ENCODE measurements at regions not wholly inside any gene's neighbourhood (a gene's known extent, or its start where the extent isn't known, plus 50 kb on each side); places are given as distances from the start of the nearest gene placed in this dataset.

DNA sequence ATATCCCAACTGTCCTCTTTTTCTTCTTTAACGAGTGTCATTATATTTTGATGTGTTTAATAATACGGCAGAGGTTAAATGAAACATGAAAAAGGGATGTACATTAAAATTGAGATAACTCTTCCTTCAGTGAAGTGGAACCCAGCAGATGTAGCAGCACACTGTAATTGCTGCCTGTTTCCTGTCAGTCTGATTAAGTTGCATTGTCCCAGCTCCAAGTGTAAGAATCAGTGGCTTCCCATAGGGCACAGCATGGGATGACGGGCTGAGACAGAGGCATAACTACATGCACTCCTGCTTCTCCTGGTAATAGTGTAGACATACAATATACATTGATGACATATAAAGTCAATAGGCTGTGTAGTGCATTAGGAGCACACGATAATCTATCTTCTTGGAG lies 175.8 kb upstream of the TCF4 start:
- no peak for TF ChIP-seq POLR2A (IDR thresholded peaks at IDR 0.05)
- TF ChIP-seq, protein P1, sequence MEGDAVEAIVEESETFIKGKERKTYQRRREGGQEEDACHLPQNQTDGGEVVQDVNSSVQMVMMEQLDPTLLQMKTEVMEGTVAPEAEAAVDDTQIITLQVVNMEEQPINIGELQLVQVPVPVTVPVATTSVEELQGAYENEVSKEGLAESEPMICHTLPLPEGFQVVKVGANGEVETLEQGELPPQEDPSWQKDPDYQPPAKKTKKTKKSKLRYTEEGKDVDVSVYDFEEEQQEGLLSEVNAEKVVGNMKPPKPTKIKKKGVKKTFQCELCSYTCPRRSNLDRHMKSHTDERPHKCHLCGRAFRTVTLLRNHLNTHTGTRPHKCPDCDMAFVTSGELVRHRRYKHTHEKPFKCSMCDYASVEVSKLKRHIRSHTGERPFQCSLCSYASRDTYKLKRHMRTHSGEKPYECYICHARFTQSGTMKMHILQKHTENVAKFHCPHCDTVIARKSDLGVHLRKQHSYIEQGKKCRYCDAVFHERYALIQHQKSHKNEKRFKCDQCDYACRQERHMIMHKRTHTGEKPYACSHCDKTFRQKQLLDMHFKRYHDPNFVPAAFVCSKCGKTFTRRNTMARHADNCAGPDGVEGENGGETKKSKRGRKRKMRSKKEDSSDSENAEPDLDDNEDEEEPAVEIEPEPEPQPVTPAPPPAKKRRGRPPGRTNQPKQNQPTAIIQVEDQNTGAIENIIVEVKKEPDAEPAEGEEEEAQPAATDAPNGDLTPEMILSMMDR (IDR thresholded peaks at IDR 0.05), result no peak
